ENCODE measurements at regions not wholly inside any gene's neighbourhood (a gene's known extent, or its start where the extent isn't known, plus 50 kb on each side); places are given as distances from the start of the nearest gene placed in this dataset.

GRCh38 chr18:51716277-51716676 lies 518.8 kb upstream of the MEX3C start:
- DNase-seq (ENCODE audit: low read depth in 2 of 2, low spot score in 1 of 2), result no peak

DNA sequence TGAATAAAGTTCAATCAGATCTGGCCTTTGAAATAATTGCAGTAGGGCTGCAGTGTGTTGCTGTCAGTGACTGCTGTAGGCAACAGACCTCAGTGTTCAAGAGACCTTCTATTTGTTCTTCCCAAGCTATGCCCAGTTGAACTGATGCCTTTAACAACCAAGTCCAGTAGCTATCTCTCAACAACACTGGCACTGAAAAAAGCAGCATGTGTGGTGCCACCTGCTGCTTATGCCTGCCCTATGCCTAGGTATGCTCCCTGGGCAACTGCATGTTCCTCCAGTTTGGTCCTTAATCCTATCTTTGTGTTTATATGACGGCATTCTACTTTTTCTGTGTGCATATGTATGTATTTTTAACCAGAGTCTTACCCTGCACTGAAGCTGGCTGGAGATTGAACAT lies 523.9 kb upstream of the MEX3C start:
- no peak for DNase-seq (ENCODE audit: low read depth in 2 of 2, low spot score in 1 of 2)

DNA sequence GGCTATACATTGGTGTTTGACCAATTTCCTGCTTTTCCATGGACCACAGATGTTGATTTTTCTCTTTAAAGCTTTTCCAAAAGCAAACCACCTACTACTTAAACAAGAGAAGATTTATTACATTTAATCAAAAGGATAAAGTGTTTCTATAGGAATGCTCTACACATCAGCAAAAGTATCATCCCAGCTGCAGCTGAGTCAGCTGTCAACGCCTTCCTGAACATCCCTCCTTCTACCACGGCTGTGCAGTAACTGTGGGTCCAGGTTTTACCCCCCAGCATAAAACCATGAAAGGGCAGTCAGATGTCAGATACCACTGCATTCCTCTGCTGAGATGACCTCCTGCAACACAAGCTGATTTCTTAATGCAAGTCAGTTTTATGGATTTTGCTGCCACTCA lies 524.5 kb upstream of the MEX3C start:
- DNase-seq (ENCODE audit: low read depth in 2 of 2, low spot score in 1 of 2), result no peak

GRCh38 chr18:51724790-51725721 lies 527.6 kb upstream of the MEX3C start:
- no peak for DNase-seq (ENCODE audit: low read depth in 2 of 2, low spot score in 1 of 2)

DNA sequence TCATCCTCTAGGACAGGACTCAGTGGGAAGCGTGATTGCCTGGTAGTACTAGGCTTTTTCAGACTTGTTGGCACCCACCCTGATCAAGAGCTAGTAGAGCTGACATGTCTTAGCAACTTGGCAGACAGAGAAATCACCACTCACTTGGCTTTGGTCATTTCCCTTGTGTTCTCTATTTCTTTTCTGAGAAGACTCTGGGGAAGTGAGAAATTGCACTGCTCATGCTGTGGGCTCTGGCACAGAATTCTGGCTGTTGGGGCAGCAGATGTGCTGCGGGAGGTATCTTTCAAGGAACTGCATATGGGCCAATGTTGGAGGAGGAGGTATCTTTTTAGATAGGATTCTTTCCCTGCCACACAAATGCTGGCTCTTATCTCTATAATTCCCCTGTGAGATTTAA lies 529.1 kb upstream of the MEX3C start:
- DNase-seq (ENCODE audit: low read depth in 2 of 2, low spot score in 1 of 2), result no peak

DNA sequence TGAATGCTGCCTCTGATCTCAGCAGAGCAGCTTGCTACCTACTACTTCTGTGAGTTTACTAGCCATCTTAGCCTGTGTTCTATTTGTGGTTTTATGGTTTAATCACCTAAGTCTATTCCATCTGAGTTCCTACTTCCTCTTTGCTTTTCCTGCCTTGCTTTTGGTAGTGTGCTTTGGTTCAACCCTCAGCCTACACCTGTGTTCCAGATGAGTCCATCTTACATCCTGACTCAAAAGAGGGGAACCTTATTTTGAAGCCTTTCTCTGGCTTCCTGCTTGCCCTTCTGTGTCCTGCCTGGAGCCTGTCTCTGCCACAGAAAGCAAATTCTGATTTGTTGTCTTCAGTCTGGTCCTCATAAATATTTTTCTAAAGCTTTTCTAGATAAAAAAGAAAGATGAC lies 530.3 kb upstream of the MEX3C start:
- no peak for DNase-seq (ENCODE audit: low read depth in 2 of 2, low spot score in 1 of 2)

DNA sequence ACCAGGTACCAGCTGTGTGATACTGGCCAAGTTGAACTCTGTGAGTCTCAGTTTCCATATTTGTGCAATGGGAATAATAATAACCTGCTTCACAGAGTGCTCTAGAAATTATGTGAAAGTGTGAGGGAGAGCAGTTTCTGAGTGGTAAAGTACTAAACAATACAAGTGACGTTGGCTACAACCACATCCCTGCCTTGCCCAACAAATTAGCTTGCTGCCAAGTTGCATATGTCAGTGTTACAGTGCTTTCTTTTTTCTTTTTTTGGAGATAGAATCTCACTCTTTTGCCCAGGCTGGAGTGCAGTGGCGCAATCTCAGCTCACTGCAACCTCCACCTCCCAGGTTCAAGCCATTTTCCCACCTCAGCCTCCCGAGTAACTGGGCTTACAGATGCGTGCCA lies 533.6 kb upstream of the MEX3C start:
- DNase-seq (ENCODE audit: low read depth in 2 of 2, low spot score in 1 of 2), result no peak

GRCh38 chr18:51734576-51734975 lies 537.1 kb upstream of the MEX3C start:
- DNase-seq (ENCODE audit: low read depth in 2 of 2, low spot score in 1 of 2), result no peak

DNA sequence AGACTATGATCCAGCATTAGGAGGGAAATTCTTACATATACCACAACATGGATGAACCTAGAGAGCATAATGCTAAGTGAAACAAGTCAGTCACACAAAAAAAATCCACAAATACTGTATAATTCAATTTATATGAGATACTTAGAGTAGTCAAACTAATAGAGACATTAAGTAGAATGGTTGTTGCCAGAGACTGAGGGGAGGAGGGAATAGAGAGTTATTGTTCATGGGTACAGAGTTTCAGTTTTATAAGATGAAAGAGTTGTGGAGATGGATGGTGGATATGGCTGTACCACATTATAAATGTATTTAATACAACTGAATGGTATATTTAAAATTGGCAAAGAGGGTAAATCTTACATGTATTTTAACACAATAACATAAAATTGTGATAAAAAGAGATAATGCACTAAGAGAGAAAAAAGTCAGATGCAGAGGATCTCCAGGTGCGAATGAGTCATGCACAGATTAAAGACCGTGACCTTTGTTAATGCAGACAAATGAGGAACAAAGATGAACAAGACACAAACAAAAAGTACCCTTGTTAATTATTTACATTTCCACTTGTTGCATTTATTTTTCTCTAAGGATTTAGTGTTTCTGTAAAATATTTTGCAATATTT lies 541.7 kb upstream of the MEX3C start:
- no peak for DNase-seq (ENCODE audit: low read depth in 2 of 2, low spot score in 1 of 2)

DNA sequence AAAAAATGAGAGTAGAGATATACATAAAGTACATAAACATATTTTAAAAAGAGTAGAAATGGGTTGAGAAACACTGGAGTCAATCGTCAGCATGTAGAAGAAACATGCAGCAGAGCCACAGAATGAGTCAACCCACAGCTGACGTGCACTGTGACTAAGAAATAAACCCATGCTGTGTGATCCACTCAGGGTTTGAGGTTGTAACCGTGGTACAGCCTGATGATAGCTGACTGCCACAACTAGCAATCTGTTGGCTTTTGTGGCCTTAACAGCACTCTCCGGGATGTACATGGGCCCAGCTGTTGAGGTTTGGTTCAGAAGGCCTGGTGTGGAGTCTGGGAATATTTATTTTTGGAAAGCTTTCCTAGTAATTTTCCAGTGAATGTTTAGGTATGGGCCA lies 554.4 kb upstream of the MEX3C start:
- no peak for DNase-seq (ENCODE audit: low read depth in 2 of 2, low spot score in 1 of 2)

GRCh38 chr18:51753365-51754057 lies 556.0 kb upstream of the MEX3C start:
- no peak for DNase-seq (ENCODE audit: low read depth in 2 of 2, low spot score in 1 of 2)

- DNase-seq (ENCODE audit: low read depth in 2 of 2, low spot score in 1 of 2), result no peak
Observed at GRCh38 chr18:51754566-51754965, 557.1 kb upstream of the MEX3C start.

DNA sequence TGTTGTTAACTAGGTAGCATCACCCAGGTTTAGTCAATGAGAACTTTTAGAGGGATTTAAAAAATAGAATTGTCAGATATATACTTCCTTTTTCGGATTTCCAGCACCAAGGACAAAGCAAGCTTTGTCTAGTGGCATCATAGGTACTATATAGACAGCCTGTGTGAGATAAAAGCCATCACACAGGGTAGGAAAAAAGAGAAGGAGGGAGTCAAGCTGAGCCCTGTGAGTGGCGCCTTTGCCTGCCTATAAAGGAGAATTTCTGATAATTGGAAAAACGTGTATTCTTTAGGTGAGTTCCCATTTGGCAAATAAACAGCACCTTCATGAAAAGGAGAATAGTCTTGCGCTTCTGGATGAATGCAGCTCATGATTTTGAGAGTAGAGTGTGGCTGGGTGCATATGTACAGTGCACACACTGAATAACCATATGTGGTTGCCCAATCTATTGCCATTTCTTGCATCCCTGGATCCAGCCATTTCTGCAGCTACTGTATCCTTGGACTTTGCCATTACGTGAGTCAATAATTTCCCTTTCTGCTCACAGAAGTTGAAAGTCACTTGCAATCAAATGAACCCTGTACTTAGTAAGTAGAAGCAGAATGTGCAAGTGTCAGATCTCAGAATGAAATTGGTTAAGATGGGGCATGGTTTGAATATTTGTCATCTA lies 559.9 kb upstream of the MEX3C start:
- no peak for DNase-seq (ENCODE audit: low read depth in 2 of 2, low spot score in 1 of 2)

DNA sequence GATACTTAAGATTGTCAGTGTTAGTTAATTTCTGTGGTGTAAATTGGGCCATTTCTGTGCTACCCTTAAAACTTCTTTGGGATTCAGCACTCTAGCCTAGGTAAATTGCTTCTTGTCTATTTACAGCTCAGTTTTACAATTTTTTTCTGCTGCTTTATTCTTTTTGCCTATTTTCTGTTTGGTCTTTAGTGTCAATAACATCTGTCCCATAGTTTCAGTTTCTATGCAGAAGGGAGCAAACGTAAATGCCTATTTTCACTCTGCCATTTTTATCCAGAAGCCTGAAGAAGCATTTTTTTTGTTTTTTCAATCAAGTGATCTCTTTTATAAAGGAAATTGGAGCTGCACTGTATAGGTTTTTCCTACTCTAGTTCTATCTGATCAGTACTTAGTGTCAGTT lies 564.9 kb upstream of the MEX3C start:
- no peak for DNase-seq (ENCODE audit: low read depth in 2 of 2, low spot score in 1 of 2)

DNA sequence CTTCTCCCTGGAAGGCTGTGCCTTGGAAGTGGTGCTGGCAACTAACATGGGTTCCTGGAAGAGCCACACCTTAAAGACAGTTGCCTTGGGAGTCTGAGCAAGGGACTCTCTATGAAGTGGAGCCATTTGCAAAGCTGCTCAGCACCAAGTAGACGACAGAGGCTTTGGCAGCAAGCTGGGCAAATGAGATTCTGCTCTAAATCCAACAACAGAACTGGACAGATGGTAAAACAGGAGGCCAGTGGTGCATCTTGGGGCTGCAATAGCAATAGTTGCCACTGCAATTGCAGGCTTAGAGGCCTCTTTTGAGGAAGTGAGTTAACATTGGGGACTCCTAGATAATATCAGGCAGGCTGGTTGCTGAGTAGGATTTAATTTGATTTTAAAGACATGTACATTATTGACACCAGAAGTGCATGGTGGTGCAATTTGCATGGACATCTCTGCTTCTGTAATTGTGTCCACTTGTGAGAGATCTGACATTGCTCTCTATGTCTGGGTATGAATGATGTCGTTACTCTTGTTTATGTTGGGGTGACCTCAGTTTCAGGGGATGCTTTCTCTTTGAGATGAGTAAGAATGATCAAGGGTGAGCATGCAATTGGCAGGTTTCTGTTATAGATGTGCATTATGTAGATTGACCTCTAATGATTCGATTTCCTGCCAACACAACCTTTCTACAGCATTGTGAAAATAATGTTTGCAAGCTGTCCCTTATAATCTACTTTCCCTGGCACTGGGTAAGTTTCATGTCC lies 568.3 kb upstream of the MEX3C start:
- no peak for DNase-seq (ENCODE audit: low read depth in 2 of 2, low spot score in 1 of 2)

DNA sequence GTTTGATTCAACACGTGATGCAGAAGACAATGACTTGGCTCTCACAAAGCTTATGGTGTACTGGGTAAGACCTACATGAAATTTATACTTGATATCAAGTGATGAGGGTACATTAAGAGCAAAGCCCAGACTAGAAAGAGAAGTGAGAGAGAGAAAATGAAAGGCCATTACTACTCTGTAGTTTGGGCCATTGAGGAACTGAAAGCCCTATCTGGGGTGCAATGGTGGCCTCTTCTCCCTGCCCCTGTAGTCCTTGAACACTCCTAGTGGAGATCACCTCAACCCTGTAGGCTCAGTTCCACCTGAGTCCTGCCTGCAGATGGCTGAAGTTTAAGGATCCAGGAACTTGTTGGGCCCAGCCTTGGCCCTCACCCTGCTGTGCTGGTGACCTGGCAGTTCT lies 569.8 kb upstream of the MEX3C start:
- no peak for DNase-seq (ENCODE audit: low read depth in 2 of 2, low spot score in 1 of 2)

DNA sequence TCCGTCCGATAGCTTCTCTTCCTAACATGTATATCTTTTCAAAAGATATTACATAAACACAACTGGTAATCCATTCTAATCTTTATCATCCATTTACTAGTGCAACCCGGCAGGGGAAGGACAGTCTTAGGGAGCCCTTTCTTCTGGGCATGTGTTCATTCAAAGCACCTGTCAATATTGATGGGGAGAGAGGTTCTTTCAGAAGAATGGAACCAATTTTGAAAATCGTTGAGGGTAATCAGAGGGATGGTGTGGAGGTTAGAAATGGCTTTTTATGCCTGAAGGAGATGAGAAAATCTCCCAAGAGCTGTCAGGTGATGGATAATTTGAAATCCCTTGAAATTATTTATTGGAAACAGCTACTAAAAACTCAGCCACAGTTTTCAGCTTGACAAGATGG lies 561.9 kb upstream of the DCC start:
- DNase-seq (ENCODE audit: low read depth in 2 of 2, low spot score in 1 of 2), result no peak

DNA sequence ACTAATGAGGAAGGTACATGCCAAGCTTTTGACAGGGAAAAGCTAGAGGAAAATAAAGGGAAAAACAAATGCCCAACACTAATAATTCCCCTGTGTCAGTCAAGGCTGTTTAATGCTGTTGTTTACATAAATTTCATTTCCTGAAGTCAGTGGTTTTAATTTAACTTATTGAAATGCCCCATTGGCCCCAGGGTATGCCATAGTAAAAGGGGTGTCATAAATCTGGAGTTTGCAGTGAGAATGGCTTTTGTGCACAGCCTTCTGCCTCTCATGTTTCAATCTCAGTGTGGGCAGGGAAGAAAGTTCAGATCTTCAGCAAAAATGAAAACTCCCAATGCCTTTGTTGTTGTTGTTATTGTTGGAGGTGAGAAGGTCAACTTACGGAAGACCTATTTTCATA lies 550.1 kb upstream of the DCC start:
- DNase-seq (ENCODE audit: low read depth in 2 of 2, low spot score in 1 of 2), result no peak

GRCh38 chr18:51801514-51801913 lies 538.5 kb upstream of the DCC start:
- DNase-seq (ENCODE audit: low read depth in 2 of 2, low spot score in 1 of 2), result no peak

DNA sequence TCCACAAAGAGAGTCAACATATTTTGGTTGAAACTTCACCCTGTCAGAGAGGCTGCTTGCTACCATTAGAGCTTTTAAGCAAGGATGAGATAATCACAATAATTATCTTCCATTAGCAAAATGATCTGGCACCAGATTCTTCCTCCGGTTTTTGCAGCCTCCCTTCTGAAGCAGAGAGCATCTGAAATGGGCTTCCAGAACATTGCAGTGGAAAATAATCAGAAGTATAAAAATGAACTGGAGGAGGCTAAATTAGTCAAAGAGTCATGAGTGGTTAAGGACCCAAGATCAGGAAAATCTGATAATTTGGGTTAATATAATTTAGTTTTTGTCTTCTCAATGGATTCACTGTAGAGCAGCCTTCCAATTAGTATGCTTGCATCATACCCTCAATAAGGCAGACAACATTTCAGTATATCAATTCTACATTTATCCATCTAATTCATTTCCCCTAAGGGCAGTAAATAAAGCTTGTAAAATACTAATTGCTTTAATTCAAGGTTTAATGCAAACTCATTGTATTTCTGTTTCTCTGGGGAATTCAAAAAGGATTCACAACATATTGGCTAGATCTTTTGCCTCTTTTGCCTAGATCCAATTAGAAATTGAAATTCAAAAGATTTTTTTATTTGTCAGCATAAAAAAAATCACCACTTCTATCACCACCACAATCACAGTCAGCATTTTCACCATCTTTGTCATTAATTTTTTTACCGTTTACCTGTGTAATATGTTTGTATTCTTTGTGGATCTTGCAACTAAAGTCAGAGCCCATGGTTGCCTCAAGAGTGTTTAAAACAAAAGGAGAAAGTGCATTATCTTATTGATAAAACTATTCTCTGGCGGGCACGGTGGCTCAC lies 537.2 kb upstream of the DCC start:
- no peak for DNase-seq (ENCODE audit: low read depth in 2 of 2, low spot score in 1 of 2)

All from stimulated activated CD8-positive, alpha-beta memory T cell treated with anti-CD3 and anti-CD28 coated beads, Interleukin-4, amount 100 ng/mL, for 1 hour (primary cell).